NCI-H1694 (cell line): ENCODE measurements at regions not wholly inside any gene's neighbourhood (a gene's known extent, or its start where the extent isn't known, plus 50 kb on each side); places are given as distances from the start of the nearest gene placed in this dataset.
"Not testable (repeated sequence)": the region's sequence is repeated elsewhere in the genome, so short reads cannot be mapped to it uniquely, and the experiment has no call there.

Experiments used
- DNase-seq: peaks from one replicate; lab custom pipeline; 2025; lab: John Stamatoyannopoulos, UW

DNA sequence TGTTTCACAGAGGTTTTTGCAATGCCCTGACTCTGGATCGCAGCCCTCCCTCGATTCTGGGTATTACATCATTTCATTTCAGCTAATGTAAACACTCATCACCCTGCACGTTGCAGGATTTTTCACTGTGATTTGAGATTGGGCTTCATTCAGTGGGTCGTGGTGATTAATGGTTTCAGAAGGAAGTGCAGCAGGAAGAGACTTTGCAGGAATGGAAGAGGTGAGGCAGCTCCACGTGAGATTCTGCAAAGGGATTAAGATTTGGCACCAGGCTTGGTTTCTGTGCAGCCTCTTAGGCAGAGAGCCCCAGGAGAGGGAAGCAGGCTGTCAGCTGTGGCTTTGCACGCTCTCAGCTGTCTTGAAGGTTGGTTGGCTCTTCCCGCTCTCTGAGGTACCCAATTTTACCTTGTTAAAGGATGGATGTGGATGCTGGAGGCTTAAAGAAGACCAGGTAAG, 95.2 kb downstream of the PLCE1 start:
- DNase-seq = no peak

DNA sequence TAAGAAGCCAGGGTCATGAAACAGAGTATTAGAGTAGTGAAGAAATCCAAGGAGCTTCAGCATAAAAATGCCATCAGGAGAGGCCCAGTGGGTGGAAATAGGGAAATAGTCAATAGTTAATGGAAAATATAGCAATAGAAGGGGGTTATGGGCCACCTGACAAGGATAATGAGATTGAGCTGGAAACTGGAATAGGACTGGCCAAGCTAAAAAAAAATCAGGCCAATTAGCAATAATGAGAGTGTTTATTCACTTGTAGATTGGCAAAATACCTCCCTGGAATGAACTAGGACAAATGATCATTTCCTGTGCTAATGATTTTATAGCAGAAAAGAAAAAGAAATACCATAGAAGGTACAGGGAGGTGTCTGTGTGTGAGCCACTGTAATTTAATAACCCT, 97.9 kb downstream of the PLCE1 start:
- no peak for DNase-seq

DNA sequence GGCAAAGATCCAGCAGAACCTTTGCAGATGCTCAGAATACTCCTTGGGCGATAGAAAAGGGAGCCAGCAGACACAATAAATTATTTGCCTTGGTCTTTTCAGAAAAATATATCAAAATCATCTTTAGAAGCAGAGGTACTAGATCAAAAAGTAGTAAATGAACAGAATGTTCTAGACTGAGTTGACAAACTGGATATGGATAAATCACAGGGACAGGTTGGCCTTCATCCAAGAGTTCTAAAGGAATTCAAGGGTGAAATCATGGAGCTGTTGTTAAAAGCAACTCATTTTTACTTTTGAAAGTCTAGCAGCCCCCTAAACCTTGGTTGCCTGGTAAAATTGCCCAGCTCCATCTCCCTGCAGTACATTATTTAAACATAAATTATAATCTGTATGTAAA, 99.1 kb downstream of the PLCE1 start:
- no peak for DNase-seq

DNA sequence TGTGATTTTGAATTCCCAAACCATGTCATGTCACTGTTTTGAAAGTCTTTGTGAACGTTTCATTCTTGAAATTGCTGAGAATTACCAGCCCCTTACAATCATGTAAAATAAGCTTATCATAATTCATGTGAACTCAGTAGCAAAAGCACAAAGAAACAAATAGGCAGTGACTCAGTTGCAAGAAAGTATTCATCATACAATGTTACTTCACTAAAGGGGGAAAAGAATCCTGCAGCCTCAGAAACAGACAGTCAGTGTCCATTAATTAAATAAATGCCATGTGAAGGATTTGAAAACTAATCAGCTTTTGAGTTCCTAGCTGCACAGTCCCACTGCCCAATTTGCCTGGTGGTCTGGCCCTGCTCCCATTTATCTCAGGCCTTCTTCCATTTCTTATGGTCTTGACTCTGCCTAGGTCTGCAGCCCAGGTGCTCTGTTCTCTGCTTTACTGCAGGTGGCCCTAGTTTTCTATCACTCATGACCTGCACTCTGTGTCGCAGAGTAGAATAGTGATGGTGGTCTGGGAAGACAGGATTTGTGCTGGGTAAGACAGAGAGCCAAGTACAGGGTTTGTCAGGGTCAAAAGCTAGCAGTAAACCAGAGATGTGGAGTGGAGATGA, 99.7 kb downstream of the PLCE1 start:
- no peak for DNase-seq

DNA sequence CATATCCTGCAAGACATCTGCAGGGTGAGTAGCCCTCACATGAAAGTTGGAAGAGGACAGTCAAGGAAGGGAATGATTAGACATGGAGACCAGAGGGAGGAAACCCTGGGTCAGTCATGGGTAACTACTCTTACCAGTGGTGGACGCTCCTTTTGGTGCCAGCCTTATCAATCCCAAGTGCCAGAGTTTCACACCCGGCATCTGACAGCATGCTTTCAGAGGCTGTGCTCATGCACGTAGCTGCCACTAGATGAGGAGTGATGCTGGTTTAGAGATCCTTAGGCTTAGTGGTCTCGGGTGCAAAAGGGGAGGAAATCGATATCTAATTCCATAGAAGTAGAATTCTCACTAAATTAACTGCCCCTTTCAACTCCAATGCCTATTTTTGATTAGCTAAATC, 100.8 kb downstream of the PLCE1 start:
- no peak for DNase-seq

DNA sequence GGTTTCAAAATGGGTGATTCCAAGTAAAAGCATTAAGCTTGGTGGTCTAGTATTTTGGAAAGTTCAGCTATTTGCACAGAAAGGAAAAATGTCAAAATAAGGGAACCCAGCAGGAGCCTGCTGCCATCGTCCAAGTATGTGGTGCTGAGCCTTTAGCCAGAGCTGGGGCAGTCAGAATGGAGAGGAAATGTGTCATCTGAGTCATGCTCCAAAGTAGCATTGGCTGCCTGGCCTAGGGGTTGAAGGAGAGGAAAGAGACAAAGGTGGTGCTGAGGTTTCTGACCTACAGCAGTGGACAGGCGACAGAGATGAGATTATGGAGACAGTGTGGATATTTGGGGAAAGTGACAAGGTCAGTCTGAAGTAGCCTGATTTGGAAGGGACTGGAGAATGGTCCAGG, 103.9 kb downstream of the PLCE1 start:
- no peak for DNase-seq

DNA sequence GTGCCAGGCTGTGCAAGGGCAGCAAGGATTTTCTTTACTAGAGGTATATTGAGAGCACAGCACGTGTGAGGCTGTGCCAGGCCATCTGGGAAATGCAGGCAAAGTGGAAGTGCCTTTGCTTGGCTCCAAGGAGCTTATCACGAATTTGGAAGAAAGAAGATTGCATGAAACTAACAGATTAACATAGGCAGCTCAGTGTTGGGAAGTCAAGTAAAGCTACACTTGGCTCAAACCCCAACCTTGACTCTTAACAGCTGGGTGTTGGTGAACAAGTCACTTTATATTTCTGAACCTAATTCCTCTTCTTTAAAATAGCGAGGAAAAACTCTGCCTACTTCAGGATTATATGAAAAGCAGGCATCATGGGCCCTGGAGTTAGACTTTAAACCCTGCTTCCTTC, 105.2 kb downstream of the PLCE1 start:
- no peak for DNase-seq

DNA sequence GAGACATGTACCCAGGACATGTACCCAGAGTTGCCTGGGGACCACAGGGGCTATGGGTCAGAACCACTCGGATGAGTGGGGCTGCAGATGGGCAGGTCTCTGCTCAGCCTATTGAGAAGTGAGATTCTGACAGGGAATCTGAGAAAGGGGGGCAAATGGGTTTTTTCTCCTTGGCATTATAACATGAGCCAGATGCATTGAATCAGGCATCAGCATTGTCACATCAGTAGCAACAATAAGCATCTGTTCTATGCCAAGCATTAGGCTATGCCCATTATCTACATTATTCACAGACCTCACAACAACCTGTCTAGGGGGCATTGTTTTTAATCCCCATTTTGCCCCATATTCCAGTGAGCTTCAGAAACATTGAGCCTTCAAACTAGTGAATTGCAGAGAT, 108.2 kb downstream of the PLCE1 start:
- DNase-seq = no peak

DNA sequence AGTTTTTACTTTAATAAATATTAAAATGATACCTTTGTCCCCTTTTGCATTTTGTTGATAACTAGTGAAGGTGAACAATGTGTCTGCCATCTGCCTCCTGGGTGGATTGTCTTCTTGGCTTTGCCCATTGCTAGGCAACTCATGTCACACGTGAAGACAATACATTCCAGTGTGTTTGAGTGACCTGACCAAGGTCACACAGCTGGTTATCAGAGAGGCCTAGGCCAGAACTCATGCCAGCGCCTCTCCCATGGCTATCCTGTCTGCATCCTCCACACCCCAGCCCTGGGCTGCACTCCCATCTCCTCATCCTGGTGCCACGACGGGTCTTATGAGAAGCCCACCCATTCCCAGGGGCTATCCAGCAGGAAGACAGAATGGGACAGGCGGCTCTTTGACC, 108.7 kb downstream of the PLCE1 start:
- DNase-seq = no peak

DNA sequence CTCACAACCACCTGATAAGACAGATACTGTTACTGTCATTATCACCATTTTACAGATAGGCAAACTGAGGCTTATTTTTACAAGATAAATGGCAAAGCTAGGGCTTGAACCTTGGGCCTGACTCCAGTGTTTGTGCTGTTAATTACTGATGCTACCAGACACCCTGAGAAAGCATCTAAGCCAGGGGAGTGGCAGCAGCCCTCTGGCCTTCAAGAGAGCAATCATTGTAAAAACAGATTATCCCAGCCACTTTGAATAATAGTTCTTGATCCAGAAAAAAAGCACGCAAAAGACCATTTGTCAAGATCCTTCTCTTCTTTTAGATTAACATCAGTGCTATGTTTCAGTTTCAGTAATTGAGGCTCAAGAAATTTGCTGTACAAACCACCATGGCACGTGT, 109.5 kb downstream of the PLCE1 start:
- DNase-seq = no peak

DNA sequence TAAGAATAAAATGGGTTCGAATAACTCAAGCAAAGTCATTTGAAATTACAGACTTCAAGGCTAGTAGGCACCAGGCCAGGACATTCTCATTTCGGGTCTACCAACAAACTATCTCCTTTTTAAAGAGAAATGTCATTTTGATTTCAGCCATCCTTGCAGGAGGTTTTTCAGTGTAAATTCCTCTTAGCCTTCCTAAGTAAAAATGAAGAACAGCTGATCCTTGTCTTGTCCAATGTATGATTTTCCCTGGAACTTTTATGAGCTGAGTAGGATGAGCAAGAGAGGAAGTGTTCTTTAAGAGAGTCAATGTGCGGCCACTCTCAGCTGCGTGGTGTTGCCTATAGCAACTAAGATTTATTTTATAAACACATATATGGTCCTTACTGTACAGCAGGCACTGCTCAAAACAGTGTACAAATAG, 110.1 kb downstream of the PLCE1 start:
- DNase-seq = no peak

DNA sequence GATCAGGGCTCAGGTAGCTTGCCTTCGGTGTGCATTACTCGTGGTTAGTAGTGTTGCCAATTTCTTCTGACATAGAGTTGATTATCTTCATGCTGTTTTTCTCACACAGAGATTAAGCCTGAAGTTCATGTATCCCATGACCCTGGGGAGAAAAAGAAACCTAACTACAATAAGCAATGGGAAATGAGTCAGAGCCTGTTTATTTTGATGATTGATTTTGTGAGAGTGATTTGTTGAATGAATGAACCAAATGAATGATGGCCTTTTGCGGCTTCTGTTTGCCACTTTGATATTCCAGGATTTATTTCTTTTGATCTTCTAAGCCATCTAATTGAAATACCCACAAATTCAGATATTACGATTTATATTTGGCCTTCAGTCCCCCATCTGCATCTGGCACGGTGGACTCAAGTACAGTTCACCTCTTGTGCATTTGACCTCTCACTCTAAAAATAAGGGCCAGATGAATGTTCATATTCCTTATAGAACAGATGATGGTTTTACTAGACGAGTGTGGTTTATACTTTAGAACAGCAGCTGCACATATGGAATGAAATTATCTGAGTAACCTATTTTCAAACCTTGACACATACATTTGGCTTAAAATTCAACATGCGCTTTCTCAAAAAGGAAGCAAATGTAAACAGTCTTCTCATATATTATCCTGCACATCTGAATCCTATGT, 110.7 kb downstream of the PLCE1 start:
- DNase-seq = no peak

DNA sequence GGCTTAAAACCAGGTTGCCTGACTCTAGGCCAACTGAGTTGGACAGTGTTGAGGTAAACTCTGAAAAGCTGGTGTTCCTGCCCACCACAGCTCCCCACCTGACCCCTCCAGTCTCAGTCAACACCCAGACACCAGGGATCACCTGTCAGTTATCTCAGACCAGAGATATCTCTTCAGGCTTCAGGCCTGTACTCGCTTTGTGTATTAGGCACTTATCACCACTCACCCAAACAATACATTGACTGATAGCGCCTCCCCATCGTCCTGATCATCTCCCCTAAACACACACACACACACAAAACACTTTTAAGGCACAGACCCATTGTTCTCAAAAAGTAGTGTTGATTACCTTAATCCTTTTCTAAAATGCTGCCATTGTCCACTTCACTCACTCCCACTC, 111.5 kb downstream of the PLCE1 start:
- no peak for DNase-seq

DNA sequence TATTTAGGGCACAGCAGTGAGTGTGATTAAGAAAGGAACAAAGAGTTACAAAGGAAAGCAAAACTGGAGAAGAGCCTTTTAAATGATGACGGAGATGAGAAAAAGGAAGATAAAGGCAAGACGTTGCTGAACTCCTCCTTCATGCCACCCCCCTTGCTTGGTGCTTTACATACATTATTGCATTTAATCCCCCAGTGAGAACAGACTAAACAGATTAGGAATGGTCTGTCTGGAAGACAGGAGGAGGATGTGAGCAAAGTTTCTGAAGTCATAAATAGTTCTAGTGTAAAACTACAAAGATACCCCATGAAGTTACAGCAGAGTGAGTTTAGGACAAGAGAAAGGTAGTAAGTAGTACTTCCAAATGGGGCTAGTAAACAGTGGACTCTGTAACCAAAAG, 113.5 kb downstream of the PLCE1 start:
- DNase-seq = no peak

DNA sequence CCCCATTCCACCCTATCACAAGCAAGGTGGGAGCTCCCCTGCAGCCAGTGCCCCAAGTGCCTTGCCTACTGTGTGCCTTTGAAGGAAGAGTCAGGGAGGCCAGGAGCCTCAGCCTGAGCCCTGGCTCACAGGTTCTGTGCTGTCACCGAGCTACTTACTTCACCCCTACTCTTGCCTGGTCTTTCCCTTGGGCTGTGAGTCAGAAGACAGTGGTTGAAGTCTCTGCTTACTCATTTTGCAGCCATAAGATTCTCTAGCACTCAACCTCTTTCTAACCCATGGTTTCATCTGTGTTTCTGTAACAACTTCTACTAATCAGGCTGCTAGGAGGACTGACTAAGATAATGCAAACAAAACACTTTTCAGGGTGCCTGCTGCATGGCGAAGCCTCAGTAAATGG, 114.5 kb downstream of the PLCE1 start:
- DNase-seq = no peak

DNA sequence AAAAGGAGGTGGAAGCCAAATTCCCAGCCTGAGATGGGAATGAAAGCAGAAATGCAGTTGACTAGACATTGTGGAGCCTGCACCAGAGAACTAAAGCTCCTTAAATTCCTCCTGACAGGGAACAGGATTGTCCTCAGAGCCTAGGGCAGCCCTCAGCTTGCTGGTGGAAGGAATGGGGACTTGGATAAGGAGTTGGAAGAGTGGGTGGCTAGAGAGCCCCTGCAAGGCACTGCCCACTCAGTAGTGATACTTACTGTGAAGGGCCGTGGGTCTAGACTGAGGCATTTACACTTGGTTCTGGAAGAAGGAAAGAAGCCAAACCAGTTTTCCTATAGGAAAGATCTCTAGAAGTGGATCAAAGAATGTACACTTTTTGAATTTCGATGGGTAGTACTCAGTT, 117.6 kb downstream of the PLCE1 start:
- no peak for DNase-seq

DNA sequence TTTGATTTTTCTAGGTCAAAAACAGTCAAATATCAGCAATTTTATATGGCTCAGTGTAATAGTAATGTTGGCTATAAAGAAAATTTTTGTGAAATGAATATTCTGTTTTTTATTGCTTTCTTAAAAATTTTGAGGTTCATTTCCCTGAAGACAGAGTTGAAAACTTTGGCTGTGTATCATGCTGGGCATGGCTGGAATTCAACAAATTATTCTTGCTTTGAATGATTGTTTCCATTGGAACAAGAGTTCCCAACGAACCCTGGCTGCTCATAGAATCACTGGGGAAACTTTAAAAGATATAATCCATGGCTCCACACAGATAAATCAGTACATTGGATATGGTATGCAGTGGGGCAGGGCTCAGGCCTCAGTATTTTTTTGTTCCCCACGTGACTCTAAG, 118.6 kb downstream of the PLCE1 start:
- DNase-seq = no peak

DNA sequence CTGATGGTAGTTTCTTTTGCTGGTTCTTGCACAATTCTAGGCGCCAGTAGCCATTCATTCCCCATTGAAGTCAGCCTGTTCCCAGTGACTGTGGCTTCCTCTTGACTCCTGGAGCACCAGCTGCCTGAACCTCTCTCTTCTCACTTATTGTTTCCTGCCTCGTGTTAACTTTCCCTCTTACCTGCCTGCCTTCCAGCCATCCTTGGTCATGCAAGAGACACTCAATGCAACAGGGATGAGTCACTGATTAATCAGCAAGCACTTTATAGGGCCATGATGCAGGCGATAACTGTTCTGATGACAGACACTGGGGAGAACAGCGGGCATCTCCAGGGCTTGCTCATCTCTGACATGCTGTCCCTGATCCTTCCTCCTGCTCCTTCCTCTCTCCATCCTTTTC, 122.0 kb downstream of the PLCE1 start:
- DNase-seq = no peak

DNA sequence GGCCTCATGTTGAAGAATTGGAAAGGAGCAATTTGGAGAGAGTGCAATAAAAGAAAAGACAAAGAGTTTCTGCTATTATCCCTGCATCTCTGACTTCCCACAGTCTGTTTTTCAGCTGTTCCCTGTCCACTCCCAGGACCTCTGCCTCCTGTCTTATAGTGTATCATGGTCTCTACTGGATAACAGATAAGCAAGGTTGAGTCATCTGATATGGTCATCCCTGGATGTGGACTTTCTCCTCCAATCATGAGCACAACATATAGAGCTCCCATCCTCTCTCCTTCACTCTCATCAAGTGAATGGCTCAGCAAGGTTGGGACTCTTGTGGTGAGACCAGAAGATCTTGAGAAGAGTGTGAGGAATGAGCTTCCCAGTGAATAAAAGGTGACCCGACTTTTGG, 123.1 kb downstream of the PLCE1 start:
- DNase-seq = no peak

DNA sequence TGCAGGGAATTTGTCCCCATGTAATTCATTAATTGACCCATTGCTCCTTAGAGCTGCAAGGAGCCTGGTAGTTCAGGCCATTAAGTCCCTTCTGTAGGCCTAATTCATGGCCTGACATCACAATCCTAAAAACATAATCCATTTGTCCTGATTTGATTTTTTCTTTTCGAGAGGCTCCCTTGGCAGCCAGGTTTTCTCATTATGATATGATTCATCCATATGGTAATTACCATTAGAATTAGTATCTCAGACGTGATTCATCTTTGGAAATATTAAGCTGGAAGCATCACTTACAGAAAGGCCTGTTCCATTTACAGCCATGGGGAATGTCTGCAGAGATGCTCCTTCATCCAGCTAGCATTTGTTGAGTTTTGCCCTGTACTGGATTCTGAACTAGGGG, 128.5 kb downstream of the PLCE1 start:
- no peak for DNase-seq

DNA sequence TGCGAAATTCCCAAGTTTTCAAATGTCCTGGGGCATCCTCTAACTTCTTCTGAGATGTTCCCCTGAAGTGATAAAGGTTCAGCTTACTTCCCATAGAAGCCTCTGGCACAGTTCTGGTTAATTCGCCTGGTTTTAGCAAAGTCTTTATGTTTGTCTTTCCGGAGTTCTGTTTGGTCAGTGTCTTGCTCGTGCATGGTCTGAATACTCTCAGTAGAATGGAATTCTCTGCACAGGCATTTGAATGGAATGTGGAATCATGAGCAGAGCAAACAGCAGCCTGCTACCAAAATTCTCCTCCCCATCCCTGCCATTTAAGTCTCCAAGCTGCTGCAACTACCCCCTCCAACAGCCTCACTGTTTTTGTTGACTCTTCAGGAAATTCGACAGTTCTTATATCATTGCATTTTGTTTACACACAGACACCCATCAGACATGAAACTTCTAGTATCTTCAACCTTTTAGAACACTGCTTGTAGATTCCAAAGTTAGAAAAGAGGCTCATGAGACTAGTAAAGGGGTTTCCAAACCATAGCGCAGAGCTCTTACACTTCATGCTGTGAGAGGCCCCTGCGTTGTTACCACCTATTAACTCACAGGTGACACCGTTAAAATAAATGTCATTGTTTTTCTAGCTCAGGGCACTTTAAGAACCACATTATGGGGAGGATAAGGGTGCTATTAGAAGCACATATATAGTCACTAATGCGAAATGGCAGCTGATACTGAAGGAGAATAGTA, 129.7 kb downstream of the PLCE1 start:
- DNase-seq = no peak

DNA sequence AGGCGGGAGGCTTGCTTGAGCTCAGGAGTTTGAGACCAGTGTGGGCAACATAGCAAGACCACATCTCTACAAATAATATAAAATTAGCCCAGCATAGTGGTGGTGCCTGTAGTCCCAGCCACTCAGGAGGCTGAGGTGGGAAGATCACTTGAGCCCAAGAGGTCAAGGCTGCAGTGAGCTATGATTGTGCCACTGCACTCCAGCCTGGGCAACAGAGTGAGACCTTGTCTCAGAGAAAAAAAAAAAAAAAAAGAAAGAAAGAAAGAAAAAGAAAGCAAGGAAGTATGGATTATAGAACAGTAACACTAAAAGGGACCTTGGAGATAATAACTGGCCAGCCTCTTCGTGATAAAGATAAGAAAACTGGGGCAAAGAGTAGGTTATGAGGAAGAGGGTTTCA, 130.4 kb downstream of the PLCE1 start:
- DNase-seq = not testable (repeated sequence)

DNA sequence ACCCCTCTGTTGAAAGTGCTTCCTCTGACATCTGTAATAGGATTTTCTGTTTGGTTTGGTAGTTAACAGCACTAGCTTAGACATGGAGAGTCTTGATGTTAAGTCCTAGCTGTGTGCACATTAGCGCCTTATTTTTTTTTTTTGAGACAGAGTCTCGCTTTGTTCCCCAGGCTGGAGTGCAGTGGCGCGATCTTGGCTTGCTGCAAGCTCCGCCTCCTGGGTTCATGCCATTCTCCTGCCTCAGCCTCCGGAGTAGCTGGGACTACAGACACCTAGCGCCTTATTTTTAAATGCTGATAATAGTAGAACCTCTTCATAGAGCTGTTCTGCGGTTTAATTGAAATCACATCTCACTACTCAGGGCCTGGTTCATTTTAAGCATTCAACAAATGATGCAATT, 131.5 kb downstream of the PLCE1 start:
- not testable (repeated sequence) for DNase-seq
